ENCODE measurements at regions not wholly inside any gene's neighbourhood (a gene's known extent, or its start where the extent isn't known, plus 50 kb on each side); places are given as distances from the start of the nearest gene placed in this dataset.

DNA sequence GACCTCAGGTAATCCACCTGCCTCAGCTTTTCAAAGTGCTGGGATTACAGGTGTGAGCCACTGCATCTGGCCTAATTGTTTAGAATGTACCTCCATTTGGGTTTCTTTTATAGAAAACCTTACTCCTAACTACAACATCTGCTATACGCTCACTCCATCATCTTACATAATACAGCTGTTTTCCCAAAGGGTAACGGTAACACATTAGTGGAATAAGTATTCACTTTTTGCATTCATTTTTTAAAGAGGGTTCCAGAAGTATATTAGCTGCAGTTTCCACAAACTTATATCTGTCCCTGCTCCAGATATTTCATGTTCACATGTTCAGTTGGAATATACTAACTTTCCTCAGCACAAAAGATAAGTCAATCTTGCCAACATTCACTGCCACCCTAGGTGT is 640.1 kb upstream of the FSHR start:
- Histone ChIP-seq H3K27ac (ENCODE audit: low read depth in 2 of 2, low read length in 2 of 2) (no peak overlapping the region), H3K4me1 (ENCODE audit: control insufficient read depth in 2 of 3, insufficient read depth in 2 of 3, low read depth in 1 of 3, low read length in 3 of 3) (no peaks in the 10 kb centered on the region), H3K4me3 (ENCODE audit: low read length in 3 of 3) (no peak overlapping the region), H3K36me3 (ENCODE audit: control insufficient read depth in 2 of 3, insufficient read depth in 3 of 3, low read length in 3 of 3) (no peaks in the 10 kb centered on the region), H3K9ac (ENCODE audit: low read length in 3 of 3) (no peak overlapping the region), H3K27me3 (ENCODE audit: control insufficient read depth, insufficient read depth, low read length) (no peaks in the 10 kb centered on the region), H3K9me3 (ENCODE audit: control insufficient read depth in 2 of 3, insufficient read depth in 1 of 3, low read length in 3 of 3) (no peaks in the 10 kb centered on the region)
- DNase-seq (no peak), FAIRE-seq (no peak)
- intact Hi-C loops (cut with DNase I), result no loop called here
- TF ChIP-seq, protein P1, sequence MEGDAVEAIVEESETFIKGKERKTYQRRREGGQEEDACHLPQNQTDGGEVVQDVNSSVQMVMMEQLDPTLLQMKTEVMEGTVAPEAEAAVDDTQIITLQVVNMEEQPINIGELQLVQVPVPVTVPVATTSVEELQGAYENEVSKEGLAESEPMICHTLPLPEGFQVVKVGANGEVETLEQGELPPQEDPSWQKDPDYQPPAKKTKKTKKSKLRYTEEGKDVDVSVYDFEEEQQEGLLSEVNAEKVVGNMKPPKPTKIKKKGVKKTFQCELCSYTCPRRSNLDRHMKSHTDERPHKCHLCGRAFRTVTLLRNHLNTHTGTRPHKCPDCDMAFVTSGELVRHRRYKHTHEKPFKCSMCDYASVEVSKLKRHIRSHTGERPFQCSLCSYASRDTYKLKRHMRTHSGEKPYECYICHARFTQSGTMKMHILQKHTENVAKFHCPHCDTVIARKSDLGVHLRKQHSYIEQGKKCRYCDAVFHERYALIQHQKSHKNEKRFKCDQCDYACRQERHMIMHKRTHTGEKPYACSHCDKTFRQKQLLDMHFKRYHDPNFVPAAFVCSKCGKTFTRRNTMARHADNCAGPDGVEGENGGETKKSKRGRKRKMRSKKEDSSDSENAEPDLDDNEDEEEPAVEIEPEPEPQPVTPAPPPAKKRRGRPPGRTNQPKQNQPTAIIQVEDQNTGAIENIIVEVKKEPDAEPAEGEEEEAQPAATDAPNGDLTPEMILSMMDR (IDR thresholded peaks at IDR 0.05; ENCODE audit: borderline replicate concordance, extremely low read depth, insufficient read depth), result no peak

DNA sequence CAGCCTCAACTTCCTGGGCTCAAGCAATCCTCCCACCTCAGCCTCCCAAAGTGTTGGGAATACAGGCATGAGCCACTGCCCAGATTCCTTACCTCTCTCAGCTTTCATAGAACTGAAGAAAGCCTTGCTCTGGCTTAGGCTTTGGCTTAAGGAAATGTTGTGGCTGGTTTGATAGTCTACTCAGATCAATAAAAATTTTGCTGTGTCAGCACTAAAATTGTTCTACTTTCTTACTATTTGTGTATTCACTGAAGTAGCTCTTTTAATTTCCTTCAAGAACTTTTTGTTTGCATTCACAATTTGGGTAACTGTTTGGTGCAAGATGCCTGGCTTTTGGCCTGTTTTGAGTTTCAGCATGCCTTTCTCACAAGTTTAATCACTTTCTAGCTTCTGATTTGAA is 634.0 kb upstream of the FSHR start:
- Histone ChIP-seq H3K4me1 (ENCODE audit: control insufficient read depth in 2 of 3, insufficient read depth in 2 of 3, low read depth in 1 of 3, low read length in 3 of 3) (no peaks in the 10 kb centered on the region), H3K9me3 (ENCODE audit: control insufficient read depth in 2 of 3, insufficient read depth in 1 of 3, low read length in 3 of 3) (no peaks in the 10 kb centered on the region), H3K27me3 (ENCODE audit: control insufficient read depth, insufficient read depth, low read length) (no peaks in the 10 kb centered on the region), H3K27ac (ENCODE audit: low read depth in 2 of 2, low read length in 2 of 2) (no peak overlapping the region), H3K4me3 (ENCODE audit: low read length in 3 of 3) (no peak overlapping the region), H3K36me3 (ENCODE audit: control insufficient read depth in 2 of 3, insufficient read depth in 3 of 3, low read length in 3 of 3) (no peaks in the 10 kb centered on the region), H3K9ac (ENCODE audit: low read length in 3 of 3) (no peak overlapping the region)
- TF ChIP-seq, protein P1 (IDR thresholded peaks at IDR 0.05; ENCODE audit: borderline replicate concordance, extremely low read depth, insufficient read depth), result no peak
- intact Hi-C loops (cut with DNase I), result no loop called here
- FAIRE-seq (no peak), DNase-seq (no peak)

DNA sequence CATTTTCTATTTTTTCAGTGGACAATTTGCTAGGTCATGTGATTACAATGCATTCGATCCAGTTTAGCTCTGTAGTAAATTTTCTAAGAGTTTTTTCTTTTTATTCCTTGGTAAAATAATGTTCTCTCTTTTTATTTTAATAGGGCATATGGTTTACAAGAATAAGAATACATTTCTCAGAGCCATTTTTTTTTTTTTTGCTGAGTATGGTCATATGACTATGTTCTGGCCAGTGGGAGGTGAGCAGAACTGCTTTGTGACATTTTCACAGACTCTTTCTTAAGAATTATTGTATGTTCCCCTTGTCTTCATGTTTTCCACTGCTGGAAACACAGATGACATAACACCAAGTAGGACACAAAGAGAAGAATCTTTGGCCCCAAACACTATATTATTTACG is 626.6 kb upstream of the FSHR start:
- no peak for FAIRE-seq

More for the DNA sequence above, 626.6 kb upstream of the FSHR start:
- no peak overlapping the region for H3K4me3 ChIP-seq (ENCODE audit: low read length in 3 of 3)
- no peaks in the 10 kb centered on the region for H3K4me1 ChIP-seq (ENCODE audit: control insufficient read depth in 2 of 3, insufficient read depth in 2 of 3, low read depth in 1 of 3, low read length in 3 of 3)
- no peaks in the 10 kb centered on the region for H3K36me3 ChIP-seq (ENCODE audit: control insufficient read depth in 2 of 3, insufficient read depth in 3 of 3, low read length in 3 of 3)
- TF ChIP-seq, protein P1 (IDR thresholded peaks at IDR 0.05; ENCODE audit: borderline replicate concordance, extremely low read depth, insufficient read depth), result no peak
- no peaks in the 10 kb centered on the region for H3K27me3 ChIP-seq (ENCODE audit: control insufficient read depth, insufficient read depth, low read length)
- H3K9ac ChIP-seq (ENCODE audit: low read length in 3 of 3), result no peak overlapping the region
- intact Hi-C loops (cut with DNase I), result no loop called here
- H3K9me3 ChIP-seq (ENCODE audit: control insufficient read depth in 2 of 3, insufficient read depth in 1 of 3, low read length in 3 of 3), result no peaks in the 10 kb centered on the region
- H3K27ac ChIP-seq (ENCODE audit: low read depth in 2 of 2, low read length in 2 of 2), result no peak overlapping the region
- no peak for DNase-seq
